NCI-H82 treated with DMSO at 0.1 percent for 48 hours (cell line): ENCODE measurements at regions not wholly inside any gene's neighbourhood (a gene's known extent, or its start where the extent isn't known, plus 50 kb on each side); places are given as distances from the start of the nearest gene placed in this dataset.
"Not testable (repeated sequence)": the region's sequence is repeated elsewhere in the genome, so short reads cannot be mapped to it uniquely, and the experiment has no call there.

Source experiments
- DNase-seq: peaks from one replicate; lab custom pipeline; 2025; ENCODE audit not compliant: unreplicated experiment; lab: John Stamatoyannopoulos, UW

- DNase-seq, result no peak
These were observed 97.9 kb upstream of the SERBP1 start for GRCh38 chr1:67528141-67528540.

- no peak for DNase-seq
These were observed 99.9 kb upstream of the SERBP1 start for GRCh38 chr1:67530071-67530470.

- peak; percentile 76 for DNase-seq
These were observed 102.4 kb upstream of the SERBP1 start for GRCh38 chr1:67532452-67533216.

- no peak for DNase-seq
These were observed 104.4 kb upstream of the SERBP1 start for GRCh38 chr1:67534627-67535065.

GRCh38 chr1:67535474-67535873 is 105.3 kb upstream of the SERBP1 start:
- peak; percentile 32 for DNase-seq

- DNase-seq, result no peak
These were observed 106.9 kb upstream of the SERBP1 start for GRCh38 chr1:67536957-67537666.

- no peak for DNase-seq
These were observed 107.4 kb upstream of the SERBP1 start for GRCh38 chr1:67537667-67538018.

- no peak for DNase-seq
These were observed 110.0 kb upstream of the SERBP1 start for GRCh38 chr1:67540025-67540732.

- DNase-seq, result no peak
These were observed 110.5 kb upstream of the SERBP1 start for GRCh38 chr1:67540733-67541125.

GRCh38 chr1:67542747-67543146 is 112.5 kb upstream of the SERBP1 start:
- no peak for DNase-seq

- DNase-seq, result no peak
These were observed 114.7 kb upstream of the SERBP1 start for GRCh38 chr1:67544921-67545320.

- no peak for DNase-seq
These were observed 115.2 kb upstream of the SERBP1 start for GRCh38 chr1:67545364-67545763.

- no peak for DNase-seq
These were observed 121.2 kb upstream of the SERBP1 start for GRCh38 chr1:67551375-67551774.

GRCh38 chr1:67552336-67552759 is 122.1 kb upstream of the SERBP1 start:
- DNase-seq, result no peak

GRCh38 chr1:67554204-67554603 is 124.0 kb upstream of the SERBP1 start:
- DNase-seq, result not testable (repeated sequence)

GRCh38 chr1:67555461-67556296 is 125.5 kb upstream of the SERBP1 start:
- no peak for DNase-seq

- no peak for DNase-seq
These were observed 126.2 kb upstream of the SERBP1 start for GRCh38 chr1:67556297-67556900.

GRCh38 chr1:67557696-67558448 is 127.1 kb upstream of the GADD45A start:
- DNase-seq, result no peak

GRCh38 chr1:67558449-67559193 is 126.4 kb upstream of the GADD45A start:
- DNase-seq, result no peak
